Left lobe of liver (tissue), 2 donors: ENCODE measurements at regions not wholly inside any gene's neighbourhood (a gene's known extent, or its start where the extent isn't known, plus 50 kb on each side); places are given as distances from the start of the nearest gene placed in this dataset.
"Not testable (repeated sequence)": the region's sequence is repeated elsewhere in the genome, so short reads cannot be mapped to it uniquely, and the experiment has no call there.

Experiments
- ATAC-seq: fragments of 200-7000 bp; cut with Tn5 transposase; one replicate; pipeline ENCODE4 v1.9.1; 2020; ENCODE audit warnings: mild to moderate bottlenecking, moderate library complexity
- DNase-seq: peaks from one replicate; pipeline ENCODE4 v3.0.0-alpha.2; 2020; ENCODE audit warnings: low spot score
- donor health status: DM: no; HTN: no; CAD: no; lungs with moderate emphysema.
- donor health status: DM: no; HTN: yes; CAD: no.

DNA sequence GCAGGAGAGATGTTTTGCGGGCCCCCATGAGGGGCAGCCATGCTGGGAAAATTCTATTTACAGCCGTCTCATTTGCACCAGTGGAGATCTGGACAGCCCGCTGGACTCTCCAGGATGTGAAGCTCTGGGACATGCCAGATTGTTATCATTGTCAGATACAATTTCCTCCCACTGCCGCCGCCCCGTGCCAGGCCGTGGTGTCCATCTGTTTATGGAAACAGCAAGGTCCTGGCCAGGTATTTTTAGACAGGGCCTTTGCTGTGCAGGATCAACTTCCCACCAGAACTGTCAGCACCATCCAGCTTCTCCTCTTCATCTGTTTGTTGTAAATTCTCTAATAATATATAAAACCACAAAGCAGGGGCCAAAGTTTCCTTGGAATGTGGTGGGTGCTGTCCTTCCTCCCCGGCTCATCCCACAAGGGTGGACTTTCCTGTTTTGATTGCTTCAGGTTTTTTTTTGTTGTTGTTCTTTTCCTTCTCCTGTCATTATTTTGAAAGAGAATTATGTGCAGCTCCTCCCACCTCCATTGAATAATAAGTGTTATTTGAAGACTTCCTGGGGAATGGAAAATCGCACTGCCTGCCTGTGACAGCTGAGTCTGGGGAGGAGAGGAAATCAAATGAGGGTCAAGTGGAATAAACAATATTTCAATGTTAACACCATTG lies 398.1 kb downstream of the TNS1 start:
- DNase-seq (no peak), ATAC-seq (no peak)

GRCh38 chr2:217601601-217602000 lies 401.2 kb downstream of the TNS1 start:
- ATAC-seq (no peak), DNase-seq (no peak)

DNA sequence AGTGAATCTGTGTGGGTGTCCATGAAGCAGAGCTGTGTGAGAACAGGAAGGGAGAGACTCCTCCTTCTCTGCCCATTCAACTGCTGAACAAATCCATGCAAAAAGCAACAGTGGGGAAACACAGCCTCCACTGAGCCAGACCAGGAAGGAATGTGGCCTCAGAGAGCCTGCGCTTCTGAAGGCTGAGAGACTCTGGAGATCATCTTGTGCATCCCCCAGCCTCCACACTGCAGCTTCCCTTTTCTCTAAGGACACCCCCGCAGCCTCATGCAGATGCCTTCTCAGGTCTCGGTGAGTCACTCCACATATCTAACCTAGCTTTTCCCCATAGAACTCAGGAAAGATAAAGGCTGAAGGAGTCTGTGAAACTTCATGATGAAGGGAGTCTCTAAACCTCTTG lies 402.9 kb downstream of the TNS1 start:
- DNase-seq (no peak), ATAC-seq (no peak)

- ATAC-seq (no peak), DNase-seq (no peak)
Measured at GRCh38 chr2:217597681-217598080, 405.1 kb downstream of the TNS1 start.

DNA sequence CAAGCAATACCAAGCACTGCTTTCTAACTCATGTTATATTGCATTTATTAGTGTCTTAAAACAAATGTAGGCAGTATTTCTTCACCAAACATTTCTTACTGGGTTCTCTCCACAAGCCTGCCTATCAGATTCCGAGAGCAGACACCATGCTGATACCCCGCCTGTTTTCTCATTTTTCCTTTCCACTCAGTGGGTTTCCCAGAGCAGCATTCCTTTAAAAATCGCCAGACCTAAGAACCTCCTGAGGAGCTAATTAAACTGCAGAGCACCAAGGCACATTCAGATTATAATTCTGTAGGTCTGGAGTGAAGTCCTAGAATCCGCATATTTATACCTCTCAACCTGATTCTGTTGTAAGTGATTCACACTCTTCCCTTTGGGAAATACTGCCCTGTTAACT lies 405.6 kb downstream of the TNS1 start:
- ATAC-seq (no peak), DNase-seq (no peak)

DNA sequence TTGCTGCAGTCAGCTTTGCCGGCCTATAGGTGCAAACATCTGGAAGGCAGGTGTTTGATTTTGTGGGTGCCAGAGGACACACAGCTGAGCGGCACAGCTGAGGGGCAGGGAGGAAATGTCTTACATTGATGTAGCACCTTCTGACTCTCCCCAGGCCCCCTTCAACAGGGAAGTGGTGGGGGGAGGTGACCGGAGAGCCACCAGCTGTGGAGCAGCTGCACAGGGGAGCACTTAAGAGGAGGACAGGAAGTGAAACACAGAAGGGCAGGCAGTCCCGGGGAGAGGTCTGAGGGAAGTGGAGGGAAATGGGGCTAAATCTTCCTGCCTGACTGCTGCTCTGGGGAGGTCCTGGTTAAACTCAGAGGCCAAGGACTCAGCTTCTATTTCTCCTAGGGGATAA lies 409.1 kb downstream of the TNS1 start:
- ATAC-seq, result no peak
- no peak for DNase-seq

GRCh38 chr2:217588266-217588665 lies 414.5 kb downstream of the TNS1 start:
- no peak for DNase-seq
- no peak for ATAC-seq

- ATAC-seq (no peak), DNase-seq (no peak)
Measured at GRCh38 chr2:217585362-217585761, 417.4 kb downstream of the TNS1 start.

GRCh38 chr2:217580407-217580806 lies 422.4 kb downstream of the TNS1 start:
- DNase-seq, ATAC-seq: not testable (repeated sequence)

DNA sequence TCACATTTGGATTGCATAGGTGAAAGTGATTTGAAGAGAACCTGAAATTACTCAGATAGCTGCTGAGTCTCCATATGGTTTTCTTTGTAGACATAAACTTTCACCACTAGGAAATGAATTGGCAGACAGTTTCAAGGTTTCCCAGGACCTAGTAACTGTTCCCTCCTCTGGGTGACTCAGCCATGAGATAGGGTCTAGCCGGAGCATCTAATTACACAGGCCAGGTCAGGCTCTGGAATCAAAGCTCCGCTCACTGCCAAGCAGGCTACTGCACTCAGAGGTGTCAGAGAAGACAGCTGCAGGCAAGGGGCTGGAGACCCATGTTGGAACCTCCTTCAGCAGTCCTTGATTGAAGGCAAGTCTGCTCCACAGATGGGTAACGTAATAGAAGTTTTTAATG lies 429.2 kb downstream of the TNS1 start:
- DNase-seq, result no peak
- no peak for ATAC-seq

DNA sequence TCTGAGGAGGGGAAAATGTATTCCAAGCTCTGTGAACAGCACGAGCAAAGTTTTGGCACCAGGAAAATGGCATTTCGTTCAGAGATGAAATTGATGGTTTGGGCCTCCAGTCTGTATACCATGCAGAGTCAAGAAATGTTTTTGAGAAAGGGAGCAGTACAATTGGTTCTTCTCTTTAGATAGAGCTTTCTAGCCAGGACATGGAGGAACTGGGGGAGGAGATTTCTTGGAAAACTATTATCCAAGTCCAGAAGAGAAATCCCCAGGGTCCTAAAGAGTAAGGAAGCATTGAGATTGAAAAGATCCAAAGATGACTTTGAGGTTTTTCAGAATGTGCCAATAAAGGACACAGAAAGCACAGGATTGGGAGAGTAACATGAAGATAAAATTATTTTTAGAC lies 432.4 kb downstream of the TNS1 start:
- DNase-seq (no peak), ATAC-seq (no peak)

DNA sequence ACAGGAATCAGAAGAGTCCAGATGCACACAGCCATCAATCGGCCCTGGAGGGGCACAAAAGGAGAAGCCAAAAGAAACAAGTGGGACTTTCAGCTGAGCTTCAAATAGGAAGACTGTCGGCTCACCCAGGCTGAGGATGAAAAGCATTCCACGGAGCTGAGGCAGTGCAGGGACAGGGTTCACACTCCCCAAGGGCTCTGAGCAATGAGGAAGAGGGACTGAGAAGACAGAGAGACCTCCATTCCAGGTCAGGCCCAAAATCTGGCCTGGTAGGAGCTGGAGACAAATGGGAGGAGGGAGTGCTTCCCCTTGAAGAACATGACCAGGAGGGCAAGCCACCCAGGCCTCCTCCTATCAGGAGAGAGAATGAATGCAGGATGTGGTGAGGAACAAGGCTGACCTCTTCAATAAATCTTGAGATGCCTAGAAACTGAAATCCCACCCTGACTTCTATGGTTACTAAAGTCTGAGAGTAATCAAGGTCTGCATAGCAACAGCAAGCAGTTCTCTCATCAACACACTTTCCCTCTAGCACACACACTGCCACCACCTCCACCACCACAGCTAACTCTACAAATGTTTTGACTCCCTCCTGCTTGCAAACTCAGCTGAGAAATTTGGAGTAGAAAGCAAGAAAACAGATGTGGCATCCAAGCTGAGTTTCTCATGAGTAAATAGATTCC lies 434.4 kb downstream of the TNS1 start:
- no peak for DNase-seq
- no peak for ATAC-seq

DNA sequence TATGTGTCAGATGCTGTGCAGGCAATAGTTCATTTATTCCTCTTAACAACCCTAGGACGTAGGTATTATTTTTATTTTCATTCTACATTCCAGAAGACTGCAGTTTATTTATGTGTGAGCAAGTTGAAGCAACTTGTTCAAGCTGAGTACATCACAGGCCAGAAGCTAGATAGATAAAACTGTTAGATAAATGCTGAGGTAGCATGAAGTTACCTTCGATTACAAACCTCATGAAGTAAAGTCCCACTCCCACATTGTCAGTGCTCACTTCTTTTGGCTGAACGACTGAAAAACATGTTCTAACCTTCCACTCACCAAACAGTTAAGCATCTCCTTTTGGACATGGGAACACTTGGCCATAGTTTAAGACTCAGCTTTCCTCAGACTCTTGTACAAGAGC lies 439.2 kb downstream of the TNS1 start:
- ATAC-seq (no peak), DNase-seq (no peak)

DNA sequence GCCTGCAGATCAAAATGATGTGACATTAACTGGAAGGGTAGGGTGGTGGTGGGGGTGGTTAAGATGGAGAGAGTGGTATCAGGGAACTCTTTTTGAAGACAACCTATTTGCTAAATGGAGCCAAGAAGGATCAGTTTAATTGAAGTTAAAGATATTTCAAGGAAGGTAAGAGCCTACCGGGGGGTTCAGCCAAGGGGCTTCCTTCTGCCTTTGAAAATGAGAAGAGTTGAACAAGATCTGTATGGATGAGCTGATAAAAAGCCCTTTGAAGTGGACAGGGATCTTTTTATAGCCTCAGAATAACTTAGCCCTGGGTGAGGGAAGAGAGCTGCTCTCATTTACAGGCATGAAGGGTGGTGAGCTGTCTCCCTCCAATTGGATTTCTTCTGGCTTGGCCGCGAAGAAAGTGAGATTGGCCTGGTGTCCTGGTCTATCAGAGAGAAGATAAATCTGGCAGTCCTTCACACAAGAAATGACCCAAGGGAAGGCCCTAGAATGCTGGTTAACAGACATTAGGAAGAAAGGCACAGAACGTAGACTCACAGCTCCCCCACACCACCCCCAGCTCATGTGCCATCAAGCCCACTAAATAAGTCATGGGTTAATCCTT lies 439.8 kb downstream of the TNS1 start:
- ATAC-seq, result no peak

GRCh38 chr2:217559084-217559483 lies 443.7 kb downstream of the TNS1 start:
- ATAC-seq (no peak), DNase-seq (no peak)

More for the DNA sequence above, 439.8 kb downstream of the TNS1 start:
- no peak for DNase-seq

GRCh38 chr2:217555081-217555876 lies 447.5 kb downstream of the TNS1 start:
- ATAC-seq (no peak), DNase-seq (no peak)

GRCh38 chr2:217553679-217554078 lies 449.1 kb downstream of the TNS1 start:
- DNase-seq (no peak), ATAC-seq (no peak)

GRCh38 chr2:217553202-217553601 lies 449.6 kb downstream of the TNS1 start:
- ATAC-seq, result no peak
- DNase-seq, result no peak

DNA sequence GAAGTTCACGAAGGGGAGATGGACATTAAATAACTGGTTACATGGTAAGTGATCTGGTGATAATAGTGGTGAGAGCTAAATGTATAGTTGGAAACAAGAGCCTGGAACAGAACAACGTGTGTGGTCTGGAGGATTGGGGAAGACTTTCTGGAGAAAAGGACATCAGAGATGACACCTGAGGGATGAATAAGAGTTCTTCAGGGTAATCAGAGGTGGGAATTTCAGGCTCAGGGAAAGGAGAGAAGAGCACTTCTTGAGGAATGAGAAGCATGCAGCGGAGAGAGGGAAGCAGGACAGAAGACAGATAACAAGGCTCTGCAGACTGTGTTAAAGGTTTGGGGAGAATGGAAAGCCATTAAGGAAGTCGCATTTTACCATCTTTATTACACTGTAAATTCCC lies 450.7 kb downstream of the TNS1 start:
- ATAC-seq (no peak), DNase-seq (no peak)

GRCh38 chr2:217551252-217551899 lies 451.4 kb downstream of the TNS1 start:
- DNase-seq (no peak), ATAC-seq (no peak)

DNA sequence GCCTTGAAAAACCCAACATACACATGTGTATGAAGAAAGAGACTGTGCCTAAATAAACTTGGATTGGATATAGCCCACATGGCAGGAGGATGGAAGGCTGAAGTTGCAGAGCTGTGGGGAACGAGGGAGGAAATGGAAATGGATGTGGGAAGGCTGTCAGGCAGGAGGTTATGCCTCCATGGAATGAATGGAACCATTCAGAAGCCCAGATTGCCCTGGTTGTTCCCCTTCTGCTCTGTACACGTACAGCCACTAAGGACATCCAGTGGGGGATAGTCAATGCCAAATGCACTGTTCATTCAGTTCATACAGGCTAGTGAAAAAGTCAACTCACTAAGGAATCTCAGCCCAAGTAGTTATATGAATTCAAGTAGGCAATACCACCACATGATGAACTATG lies 463.7 kb downstream of the TNS1 start:
- ATAC-seq (no peak), DNase-seq (no peak)
